LHCN-M2 (cell line): ENCODE measurements at regions not wholly inside any gene's neighbourhood (a gene's known extent, or its start where the extent isn't known, plus 50 kb on each side); places are given as distances from the start of the nearest gene placed in this dataset.

Experiments used
- DNase-seq: peaks from one replicate; pipeline ENCODE4 v3.0.0-alpha.2; 2012; ENCODE audit warnings: low read depth

GRCh38 chr6:21992178-21992967 lies 304.5 kb downstream of the PRL start:
- DNase-seq, result peak; percentile 70

DNA sequence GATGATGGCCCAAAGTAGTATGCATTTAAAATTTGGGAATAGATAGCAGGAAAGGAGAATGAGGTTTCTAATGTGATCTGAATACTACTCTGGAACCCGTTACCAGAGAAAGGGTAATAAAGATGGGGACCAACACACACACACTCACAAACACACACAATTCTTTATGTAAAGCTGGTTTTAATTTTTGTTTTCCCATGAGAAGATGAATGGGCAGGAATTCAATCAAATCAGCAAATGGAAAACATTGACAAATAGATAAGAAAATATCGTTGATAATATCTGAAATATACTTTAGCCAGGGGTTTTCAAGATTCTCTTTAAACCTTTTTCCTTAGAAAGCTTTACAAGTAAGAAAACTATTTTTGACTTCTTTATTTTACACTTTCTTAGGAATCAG lies 303.0 kb downstream of the PRL start:
- no peak for DNase-seq

DNA sequence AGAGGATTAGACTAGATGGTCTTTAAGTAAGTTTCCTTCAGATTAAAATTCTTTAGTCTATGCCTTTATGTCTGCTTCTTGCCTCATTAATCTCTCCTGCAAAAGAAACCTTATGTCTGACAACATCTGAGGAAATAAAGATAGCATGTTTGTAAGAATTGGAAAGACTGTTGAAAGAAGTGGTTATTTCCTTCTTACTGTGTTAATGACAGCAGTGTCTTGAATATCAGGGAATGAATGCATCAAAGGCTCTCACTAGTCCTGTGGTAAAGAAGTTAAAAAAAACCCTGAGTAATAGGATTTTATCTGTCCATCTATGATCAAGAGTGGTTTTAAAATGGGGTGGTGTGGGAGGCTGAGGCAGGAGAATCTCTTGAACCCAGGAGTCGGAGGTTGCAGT lies 302.0 kb downstream of the PRL start:
- no peak for DNase-seq

DNA sequence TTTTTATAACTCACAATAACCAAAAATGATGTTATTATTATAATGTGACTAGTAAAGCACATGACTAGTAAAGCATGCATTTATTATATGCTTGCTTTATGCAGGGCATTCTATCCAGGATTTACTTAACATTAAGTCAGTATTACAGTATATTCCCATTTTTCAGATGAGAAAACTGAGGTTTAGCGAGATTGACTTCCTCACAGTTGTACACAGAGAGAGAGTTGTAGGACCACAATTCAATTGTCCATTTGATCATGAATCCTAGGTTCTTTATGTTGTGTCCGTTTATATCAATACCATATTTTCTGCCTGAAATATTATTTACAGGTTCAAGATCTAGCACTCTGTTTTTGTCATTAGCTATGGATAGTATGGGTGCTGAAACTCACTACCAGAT lies 301.5 kb downstream of the PRL start:
- no peak for DNase-seq

DNA sequence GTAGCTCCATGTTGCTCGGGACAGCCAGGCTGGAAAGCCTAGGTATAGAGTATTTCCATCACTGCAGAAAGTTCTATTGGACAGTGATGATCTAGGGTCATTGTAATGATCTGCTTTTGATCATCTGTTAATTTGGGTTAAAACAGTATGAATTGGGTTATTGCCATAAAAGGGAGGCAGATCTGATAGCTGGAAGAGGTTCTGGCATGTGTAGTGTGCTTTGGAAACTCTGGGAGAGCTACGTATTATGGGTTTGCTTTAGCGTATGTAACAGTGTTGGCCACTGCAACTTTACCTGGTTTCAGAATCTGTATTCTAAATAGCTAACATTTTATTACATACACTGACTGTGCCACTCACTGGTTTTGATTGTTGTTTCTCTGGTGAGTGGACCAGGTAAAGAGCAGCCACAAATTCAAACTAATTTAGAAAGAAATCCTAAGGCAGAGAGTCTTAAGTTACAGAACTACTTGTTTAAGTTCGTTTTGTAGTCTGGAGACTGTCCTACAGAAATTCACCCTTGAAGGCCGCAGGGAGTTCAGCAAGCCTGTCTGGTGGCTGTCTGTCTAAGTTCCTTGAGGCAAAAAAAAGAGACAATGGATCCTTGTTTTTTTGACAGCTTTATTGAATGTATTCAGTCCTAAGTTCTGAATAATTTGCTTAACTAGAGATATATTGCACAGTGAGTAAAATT lies 300.3 kb downstream of the PRL start:
- DNase-seq, result no peak

GRCh38 chr6:21997119-21998037 lies 299.5 kb downstream of the PRL start:
- DNase-seq, result peak; percentile 25

DNA sequence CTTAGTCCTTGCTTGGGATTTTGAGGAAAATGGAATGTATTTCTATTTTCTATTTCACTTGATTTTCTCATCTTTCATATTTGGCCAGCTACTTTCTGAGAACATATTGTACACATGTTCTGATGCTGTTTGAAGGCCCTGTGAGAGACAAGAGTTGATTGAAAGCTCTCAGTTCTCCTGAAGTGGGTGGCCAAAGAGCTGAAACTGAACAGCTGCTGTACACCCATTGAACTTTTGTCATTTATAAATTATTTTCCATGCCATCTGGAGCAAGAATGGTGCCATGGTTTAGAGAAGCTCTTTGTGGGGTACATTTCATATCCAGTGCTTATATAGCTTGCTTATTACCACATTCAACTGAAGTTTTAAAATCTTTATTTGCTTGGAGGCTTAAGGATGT lies 298.3 kb downstream of the PRL start:
- DNase-seq, result no peak

DNA sequence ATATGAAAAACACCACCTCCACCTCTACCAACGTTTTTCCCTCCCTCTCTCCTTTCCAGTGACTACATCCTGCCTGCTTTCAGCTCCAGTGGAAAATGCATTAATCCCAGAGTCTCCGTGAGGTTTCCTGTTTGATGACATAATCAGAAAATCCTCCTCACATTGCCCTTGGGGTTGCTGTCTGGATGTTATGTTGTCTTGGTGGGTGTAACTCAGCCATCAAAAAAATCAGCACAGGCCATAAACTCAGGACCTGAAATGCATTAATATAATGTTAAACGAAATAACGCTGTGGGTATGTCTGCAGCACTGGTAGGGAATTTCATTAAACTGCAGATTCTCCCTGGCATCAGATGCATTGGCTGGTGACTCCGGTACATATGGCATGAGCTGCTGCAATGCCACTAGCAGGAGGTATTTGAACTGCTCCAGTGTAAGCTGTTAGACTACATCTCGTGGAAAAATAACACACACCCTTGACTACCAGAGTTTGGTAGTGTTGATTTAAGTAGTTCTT lies 297.8 kb downstream of the PRL start:
- DNase-seq, result peak; percentile 59

- DNase-seq, result no peak
Measured at GRCh38 chr6:21999741-22000140, 297.1 kb downstream of the PRL start.

DNA sequence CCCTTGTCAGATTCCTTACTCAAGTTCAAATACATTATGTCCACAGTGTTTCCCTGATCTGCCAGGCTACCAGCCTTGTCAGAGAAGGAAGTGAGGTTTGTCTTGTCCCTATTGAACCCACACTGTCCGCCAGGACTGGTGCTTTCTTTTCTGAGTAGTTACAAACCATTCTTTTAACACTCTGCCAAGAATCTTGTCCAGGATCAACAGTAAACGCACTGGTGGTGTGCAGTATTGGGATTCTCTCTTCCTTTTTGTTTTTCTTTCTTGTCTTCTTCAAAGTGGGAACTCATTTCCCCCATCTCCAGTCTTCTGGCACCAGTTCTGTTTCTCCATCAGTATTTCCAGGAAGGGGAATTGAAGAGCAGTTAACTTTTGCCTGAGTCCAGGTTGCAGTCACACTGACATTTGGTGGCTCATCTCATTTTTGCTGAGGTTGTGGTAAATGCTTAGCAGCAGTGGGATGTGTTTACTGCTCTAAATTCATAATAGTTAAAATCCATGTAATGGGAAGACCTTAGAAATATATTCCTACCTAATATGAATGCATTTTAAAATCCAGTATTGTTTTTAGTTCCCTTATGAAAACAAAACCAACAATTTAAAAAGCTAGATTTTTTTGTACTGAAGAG lies 295.3 kb downstream of the PRL start:
- no peak for DNase-seq

DNA sequence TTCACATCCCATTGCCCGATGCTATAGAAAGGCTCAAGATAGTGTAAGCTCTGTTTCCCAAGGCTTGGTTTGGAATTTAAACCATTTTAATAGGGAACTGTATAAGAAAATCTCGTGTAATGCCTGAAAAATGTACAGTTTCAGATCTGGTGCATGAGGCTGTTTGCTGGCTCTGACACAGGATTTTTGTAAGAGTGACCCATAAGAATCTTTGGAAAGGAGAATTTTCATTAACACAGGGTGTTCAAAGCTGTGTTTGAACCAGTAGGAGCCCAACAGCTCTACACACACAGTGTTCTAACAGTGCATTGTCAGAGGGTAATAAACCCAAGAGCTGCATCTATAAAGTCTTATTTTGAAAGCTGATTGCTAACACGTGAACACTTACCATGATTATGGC lies 293.5 kb downstream of the PRL start:
- no peak for DNase-seq

DNA sequence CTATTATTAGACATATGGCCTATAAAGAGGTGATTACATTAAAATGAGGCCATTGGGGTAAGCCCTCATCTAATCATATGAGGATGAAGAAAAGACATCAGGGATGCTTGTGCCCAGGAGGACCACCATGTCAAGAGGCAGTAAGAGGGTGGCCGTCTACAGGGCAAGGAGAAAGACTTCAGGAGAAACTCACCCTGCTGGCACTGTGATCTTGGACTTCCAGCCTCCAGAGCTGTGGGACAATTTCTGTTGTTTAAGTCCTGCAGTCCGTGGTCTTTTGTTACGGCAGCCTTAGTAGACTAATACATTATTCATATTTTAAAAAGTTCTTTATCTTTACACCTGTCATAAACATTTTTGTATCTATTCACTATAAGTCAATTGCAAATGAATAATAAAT lies 290.0 kb downstream of the PRL start:
- no peak for DNase-seq

DNA sequence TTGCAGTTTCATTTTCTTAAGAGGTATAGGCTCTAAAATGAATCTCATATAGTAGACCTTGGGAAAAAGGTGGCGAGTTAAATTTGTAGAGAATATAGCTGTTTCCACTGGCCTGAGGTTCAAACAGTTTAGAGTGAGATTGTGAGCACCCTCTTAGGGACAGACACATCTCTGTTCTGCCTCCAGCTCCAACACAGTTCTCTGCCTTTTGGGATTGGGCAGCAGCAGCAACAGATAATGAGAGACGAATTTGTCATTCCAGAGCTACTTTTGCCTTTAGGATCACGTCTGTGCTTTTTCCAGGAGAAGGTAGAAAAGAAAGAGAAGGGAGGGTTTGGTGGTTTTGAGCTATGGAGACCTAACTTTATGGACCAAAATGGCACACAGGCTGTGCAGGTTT lies 289.4 kb downstream of the PRL start:
- no peak for DNase-seq

DNA sequence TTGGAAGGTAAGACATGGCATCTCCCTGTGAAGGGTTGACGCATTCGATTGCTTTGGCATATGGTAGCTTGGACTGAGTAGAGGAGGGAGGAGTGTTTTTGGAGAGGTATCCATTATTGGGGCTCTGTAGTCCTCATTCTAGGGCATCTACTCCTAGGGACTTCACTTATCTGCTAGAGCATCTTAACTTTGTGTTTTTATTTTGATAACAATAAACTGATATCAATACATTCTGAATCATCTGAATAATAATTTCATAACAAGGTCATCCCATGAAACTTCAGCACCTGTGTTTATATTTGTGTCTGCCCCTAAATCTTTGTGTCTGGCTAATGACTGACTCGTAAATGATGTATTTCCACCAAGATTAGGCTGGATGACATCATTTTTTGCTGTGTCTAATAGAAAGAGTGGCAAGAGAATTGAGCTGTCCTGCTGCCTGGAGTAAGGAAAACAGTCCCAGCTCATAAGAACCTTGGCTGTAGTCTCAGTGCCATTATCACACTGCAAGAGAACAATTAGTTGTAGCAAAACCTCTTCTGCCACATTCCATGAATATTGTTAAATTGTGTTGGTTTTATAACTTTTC lies 288.5 kb downstream of the PRL start:
- DNase-seq, result peak; percentile 10

GRCh38 chr6:22010102-22010501 lies 286.7 kb downstream of the PRL start:
- DNase-seq, result no peak

GRCh38 chr6:22015216-22015615 lies 281.6 kb downstream of the PRL start:
- no peak for DNase-seq

DNA sequence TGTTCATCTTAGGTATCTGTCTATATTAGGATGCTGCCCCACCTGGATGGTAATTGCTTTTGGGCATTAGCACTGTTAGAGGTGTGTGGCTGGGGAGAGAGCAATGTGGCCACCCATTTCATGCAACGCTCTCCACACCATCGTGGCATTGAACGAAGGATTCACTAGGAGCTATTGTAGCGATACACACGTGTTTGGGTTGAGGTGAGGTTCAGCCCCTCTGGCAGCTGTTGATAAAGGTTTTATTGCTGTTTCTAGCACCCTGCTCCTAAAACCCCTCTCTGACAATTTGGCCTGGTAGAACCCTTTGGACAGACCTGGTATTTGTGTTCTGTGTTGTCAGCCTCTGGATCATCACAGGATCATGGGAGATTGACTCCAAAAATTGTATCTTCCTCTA lies 280.9 kb downstream of the PRL start:
- DNase-seq, result no peak

GRCh38 chr6:22017272-22017671 lies 279.6 kb downstream of the PRL start:
- DNase-seq, result no peak

GRCh38 chr6:22017766-22018165 lies 279.1 kb downstream of the PRL start:
- DNase-seq, result no peak

GRCh38 chr6:22019857-22020256 lies 277.0 kb downstream of the PRL start:
- no peak for DNase-seq
